GM12878 (cell line): ENCODE measurements at regions not wholly inside any gene's neighbourhood (a gene's known extent, or its start where the extent isn't known, plus 50 kb on each side); places are given as distances from the start of the nearest gene placed in this dataset.

Experiments used
- ATAC-seq: fragments of 200-7000 bp; cut with Tn5 transposase; 3 replicates; pipeline ENCODE4 v1.9.1; 2020; ENCODE audit warnings: mild to moderate bottlenecking, moderate library complexity
- BruUV-seq: library from RNA; stranded (reverse); fragments of 400-500 nt; replicated peaks from 2 replicates; lab custom pipeline; 2021; lab: Mats Ljungman, UMichigan
- CTCF ChIA-PET: fragments of 300-600 bp; sonication (Branson Sonifier 250); formaldehyde crosslinking; extraction: SDS; loops from one replicate; lab custom pipeline; 2021; ENCODE audit warnings: inconsistent platforms; lab: Yijun Ruan, JAX
- POLR2A ChIA-PET: fragments of 350-600 bp; formaldehyde crosslinking; extraction: SDS; loops from one replicate; lab custom pipeline; 2021; ENCODE audit warnings: inconsistent platforms; lab: Charles Lee
- RAD21 ChIA-PET: fragments of 300-600 bp; sonication (Branson Sonifier 250); formaldehyde crosslinking; loops from one replicate; lab custom pipeline; 2023; ENCODE audit warnings: antibody characterized with exemption; ENCODE audit not compliant: unreplicated experiment; lab: Charles Lee
- SMC1A ChIA-PET: fragments of 300-600 bp; sonication (Branson Sonifier 250); formaldehyde crosslinking; loops from one replicate; lab custom pipeline; 2023; ENCODE audit not compliant: unreplicated experiment, uncharacterized antibody; lab: Charles Lee
- DNase-seq: peaks from one replicate; pipeline ENCODE4 v3.0.0-alpha.2; 2011; ENCODE audit warnings: low read depth, low spot score
- FAIRE-seq: peaks from 3 replicates; lab custom pipeline; 2011; peaks lifted over from hg19 to GRCh38; lab: Jason Lieb, UNC
- H2AFZ ChIP-seq: 2 replicates; pipeline ENCODE4 v1.6.0; 2011; ENCODE audit warnings: low read depth, low read length, control low read depth; ENCODE audit not compliant: control insufficient read depth
- H3K27ac ChIP-seq: 2 replicates; pipeline ENCODE4 v1.5.1; 2011; ENCODE audit warnings: control low read depth; ENCODE audit not compliant: control insufficient read depth, insufficient read depth
- H3K27me3 ChIP-seq, 2 experiments: replicated peaks in 1 of 2; 2 replicates each; pipeline versions ENCODE4 v1.6.0 to v1.6.1; 2011; ENCODE audit warnings: low read length in 1 of 2; ENCODE audit not compliant: control insufficient read depth in 2 of 2, insufficient read depth in 2 of 2
- H3K36me3 ChIP-seq, 2 experiments: 2 replicates each; pipeline ENCODE4 v1.5.1; 2011; ENCODE audit warnings: low read length in 1 of 2; ENCODE audit not compliant: control insufficient read depth in 2 of 2, insufficient read depth in 2 of 2
- H3K4me1 ChIP-seq: 2 replicates; pipeline ENCODE4 v1.6.1; 2011; ENCODE audit warnings: mild to moderate bottlenecking, low read length, moderate library complexity, mixed read lengths; ENCODE audit not compliant: control insufficient read depth, insufficient read depth
- H3K4me2 ChIP-seq: 2 replicates; pipeline ENCODE4 v1.6.0; 2011; ENCODE audit warnings: control low read depth; ENCODE audit not compliant: control insufficient read depth, insufficient read depth
- H3K4me3 ChIP-seq: fragments of 200-600 bp; sonication (generic); 2 replicates; pipeline ENCODE4 v1.5.1; 2016
- H3K79me2 ChIP-seq: 2 replicates; pipeline ENCODE4 v1.6.0; 2011; ENCODE audit warnings: low read length; ENCODE audit not compliant: control insufficient read depth, insufficient read depth
- H3K9ac ChIP-seq: 2 replicates; pipeline ENCODE4 v1.8.0; 2011; ENCODE audit warnings: low read length, control low read depth, mixed read lengths; ENCODE audit not compliant: control insufficient read depth, insufficient read depth
- H3K9me3 ChIP-seq: replicated peaks from 3 replicates; pipeline ENCODE4 v1.5.1; 2011; ENCODE audit warnings: mild to moderate bottlenecking, low read length; ENCODE audit not compliant: control insufficient read depth, insufficient read depth
- H4K20me1 ChIP-seq: 2 replicates; pipeline ENCODE4 v1.6.0; 2011; ENCODE audit not compliant: control insufficient read depth, insufficient read depth
- BHLHE40 ChIP-seq, 2 experiments: fragments of 450-650 bp in 1 of 2; IDR thresholded peaks; 2 replicates each; pipeline ENCODE4 v1.6.1; 2011 to 2017; ENCODE audit warnings: low read depth in 2 of 2, borderline replicate concordance in 1 of 2, improper control_type of control experiment in 1 of 2, low read length in 1 of 2, mild to moderate bottlenecking in 1 of 2
- EZH2 ChIP-seq: IDR thresholded peaks from 2 replicates; pipeline ENCODE4 v1.6.1; 2012; ENCODE audit warnings: low read depth, mild to moderate bottlenecking, control low read depth, inconsistent platforms, low read length, borderline replicate concordance; ENCODE audit not compliant: control insufficient read depth
- FOXK2 ChIP-seq: fragments of 450-650 bp; IDR thresholded peaks from 2 replicates; pipeline ENCODE4 v1.6.1; 2017; ENCODE audit warnings: mild to moderate bottlenecking, moderate library complexity
- HSF1 ChIP-seq: fragments of 150-350 bp; IDR thresholded peaks from 2 replicates; pipeline ENCODE4 v1.6.1; 2014; ENCODE audit warnings: mild to moderate bottlenecking, low read depth, low read length
- MTA2 ChIP-seq: fragments of 450-650 bp; IDR thresholded peaks from 2 replicates; pipeline ENCODE4 v1.6.1; 2016; ENCODE audit warnings: low read depth, mild to moderate bottlenecking, moderate library complexity
- PKNOX1 ChIP-seq: fragments of 450-650 bp; IDR thresholded peaks from 2 replicates; pipeline ENCODE4 v1.6.1; 2016; ENCODE audit warnings: mild to moderate bottlenecking
- STAT3 ChIP-seq: IDR thresholded peaks from 2 replicates; pipeline ENCODE4 v1.6.1; 2011; ENCODE audit warnings: low read depth, low read length, improper control_type of control experiment
- TBL1XR1 ChIP-seq: IDR thresholded peaks from 2 replicates; pipeline ENCODE4 v1.6.1; 2012; ENCODE audit warnings: low read depth, low read length, improper control_type of control experiment
- TCF7 ChIP-seq: IDR thresholded peaks from 2 replicates; pipeline ENCODE4 v1.6.1; 2014; ENCODE audit warnings: antibody characterized with exemption, borderline replicate concordance
- ZBTB40 ChIP-seq: fragments of 450-650 bp; IDR thresholded peaks from 2 replicates; pipeline ENCODE4 v1.6.1; 2016; ENCODE audit warnings: mild to moderate bottlenecking, moderate library complexity, borderline replicate concordance
- WGBS: methylation state at CpG from one replicate; pipeline ENCODE4 v1.1.6; 2016; ENCODE audit warnings: low lambda C conversion rate; ENCODE audit not compliant: insufficient replicate concordance, insufficient coverage; ENCODE audit errors: missing lambda C conversion rate; 5-methylcytosine and 5-hydroxymethylcytosine counted together
- in situ Hi-C: fragments of 300-500 bp; cut with MboI; formaldehyde crosslinking; loops from 9 replicates; pipeline ENCODE4 v1.14.3; 2018; ENCODE audit warnings: mixed read lengths
- intact Hi-C: fragments of 100-400 bp; cut with micrococcal nuclease; formaldehyde crosslinking; loops from one replicate; pipeline ENCODE4 v1.14.2; 2022; ENCODE audit not compliant: unreplicated experiment

- DNase-seq (no peak), ATAC-seq (no peak), FAIRE-seq (no peak)
- in situ Hi-C loops, result no loop called here
- POLR2A ChIA-PET, result interaction anchor here (0.7 kb wide), 1 partner anchor 219 kb away, joined by 3 read pairs; no protein-coding TSS in a partner anchor
- SMC1A ChIA-PET, result no interaction called here
- Histone ChIP-seq H3K27ac (no peak overlapping the region), H2AFZ (no peak overlapping the region), H3K27me3 (no peaks in the 10 kb centered on the region), H3K4me1 (no peaks in the 10 kb centered on the region), H4K20me1 (no peaks in the 10 kb centered on the region), H3K4me2 (no peak overlapping the region), H3K79me2 (no peaks in the 10 kb centered on the region), H3K36me3 (no peaks in the 10 kb centered on the region), H3K4me3 (no peak overlapping the region), H3K9ac (no peak overlapping the region), H3K9me3 (no peaks in the 10 kb centered on the region)
- CTCF ChIA-PET, result no interaction called here
- no TSS peak for BruUV-seq
- WGBS, result 13% methylated on average over 3 of the region's 4 CpGs
- no peak for TF ChIP-seq FOXK2
- no peak for TF ChIP-seq TBL1XR1
- TF ChIP-seq EZH2, result no peak
- intact Hi-C loops, result no loop called here
- RAD21 ChIA-PET, result no interaction called here
Observed at GRCh38 chr17:71011391-71011790, 842.1 kb downstream of the KCNJ2 start.

GRCh38 chr17:71019699-71020098 lies 850.4 kb downstream of the KCNJ2 start:
- Histone ChIP-seq H4K20me1 (no peaks in the 10 kb centered on the region), H3K4me1 (no peaks in the 10 kb centered on the region), H2AFZ (no peak overlapping the region), H3K27me3 (no peaks in the 10 kb centered on the region), H3K9me3 (no peaks in the 10 kb centered on the region), H3K4me3 (no peak overlapping the region), H3K36me3 (no peaks in the 10 kb centered on the region), H3K9ac (no peak overlapping the region), H3K27ac (no peak overlapping the region), H3K79me2 (no peaks in the 10 kb centered on the region), H3K4me2 (no peak overlapping the region)
- WGBS, result 100% methylated on average over 1 of the region's 1 CpG
- DNase-seq (no peak), FAIRE-seq (no peak), ATAC-seq (no peak)
- SMC1A ChIA-PET, result no interaction called here
- RAD21 ChIA-PET, result no interaction called here
- in situ Hi-C loops, result no loop called here
- no TSS peak for BruUV-seq
- POLR2A ChIA-PET, result no interaction called here
- intact Hi-C loops, result no loop called here
- CTCF ChIA-PET, result no interaction called here
- TF ChIP-seq STAT3 (no peak), MTA2 (no peak), ZBTB40 (no peak), PKNOX1 (no peak), BHLHE40 (IDR thresholded peaks at IDR 0.05; ENCODE audit: borderline replicate concordance in 1 of 2, low read depth in 2 of 2, low read length in 1 of 2) (no peak), TCF7 (no peak), HSF1 (no peak)
